ENCODE measurements at regions not wholly inside any gene's neighbourhood (a gene's known extent, or its start where the extent isn't known, plus 50 kb on each side); places are given as distances from the start of the nearest gene placed in this dataset.

GRCh38 chr7:106386958-106387357 lies 102.2 kb upstream of the NAMPT start:
- no peak overlapping the region for H3K27ac ChIP-seq (ENCODE audit: low read depth, low read length)
- POLR2A ChIA-PET = no interaction called here
- TF ChIP-seq, protein P1, sequence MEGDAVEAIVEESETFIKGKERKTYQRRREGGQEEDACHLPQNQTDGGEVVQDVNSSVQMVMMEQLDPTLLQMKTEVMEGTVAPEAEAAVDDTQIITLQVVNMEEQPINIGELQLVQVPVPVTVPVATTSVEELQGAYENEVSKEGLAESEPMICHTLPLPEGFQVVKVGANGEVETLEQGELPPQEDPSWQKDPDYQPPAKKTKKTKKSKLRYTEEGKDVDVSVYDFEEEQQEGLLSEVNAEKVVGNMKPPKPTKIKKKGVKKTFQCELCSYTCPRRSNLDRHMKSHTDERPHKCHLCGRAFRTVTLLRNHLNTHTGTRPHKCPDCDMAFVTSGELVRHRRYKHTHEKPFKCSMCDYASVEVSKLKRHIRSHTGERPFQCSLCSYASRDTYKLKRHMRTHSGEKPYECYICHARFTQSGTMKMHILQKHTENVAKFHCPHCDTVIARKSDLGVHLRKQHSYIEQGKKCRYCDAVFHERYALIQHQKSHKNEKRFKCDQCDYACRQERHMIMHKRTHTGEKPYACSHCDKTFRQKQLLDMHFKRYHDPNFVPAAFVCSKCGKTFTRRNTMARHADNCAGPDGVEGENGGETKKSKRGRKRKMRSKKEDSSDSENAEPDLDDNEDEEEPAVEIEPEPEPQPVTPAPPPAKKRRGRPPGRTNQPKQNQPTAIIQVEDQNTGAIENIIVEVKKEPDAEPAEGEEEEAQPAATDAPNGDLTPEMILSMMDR (IDR thresholded peaks at IDR 0.05; ENCODE audit: low read depth, low read length) = no peak
- no peak overlapping the region for H3K4me3 ChIP-seq (ENCODE audit: low read depth, low read length)
- no peak for DNase-seq (ENCODE audit: low read depth, low spot score)
- peaks cover 9% of the 10 kb centered on the region for H3K9me3 ChIP-seq (ENCODE audit: control insufficient read depth, insufficient read depth, low read length)
- CTCF ChIA-PET = no interaction called here
- H3K27me3 ChIP-seq (ENCODE audit: control insufficient read depth, insufficient read depth, low read length) = peaks cover 4% of the 10 kb centered on the region

GRCh38 chr7:106384373-106384772 lies 99.6 kb upstream of the NAMPT start:
- ChIA-PET CTCF (interaction anchor here (0.6 kb wide), 1 partner anchor 20 kb away, joined by 7 read pairs; no protein-coding TSS in a partner anchor), POLR2A (no interaction called here)
- no peak for DNase-seq (ENCODE audit: low read depth, low spot score)
- H3K4me3 ChIP-seq (ENCODE audit: low read depth, low read length) = no peak overlapping the region
- H3K27ac ChIP-seq (ENCODE audit: low read depth, low read length) = no peak overlapping the region
- peaks cover 9% of the 10 kb centered on the region for H3K9me3 ChIP-seq (ENCODE audit: control insufficient read depth, insufficient read depth, low read length)
- TF ChIP-seq, protein P1 (IDR thresholded peaks at IDR 0.05; ENCODE audit: low read depth, low read length) = no peak
- H3K27me3 ChIP-seq (ENCODE audit: control insufficient read depth, insufficient read depth, low read length) = peaks cover 3% of the 10 kb centered on the region

- POLR2A ChIA-PET = no interaction called here
These were observed 98.1 kb upstream of the NAMPT start for GRCh38 chr7:106382929-106383328.

GRCh38 chr7:106382129-106382528 lies 97.3 kb upstream of the NAMPT start:
- POLR2A ChIA-PET = no interaction called here

More at GRCh38 chr7:106382929-106383328, 98.1 kb upstream of the NAMPT start:
- H3K27me3 ChIP-seq (ENCODE audit: control insufficient read depth, insufficient read depth, low read length) = peaks cover 3% of the 10 kb centered on the region
- TF ChIP-seq, protein P1 (IDR thresholded peaks at IDR 0.05; ENCODE audit: low read depth, low read length) = no peak
- no peak overlapping the region for H3K27ac ChIP-seq (ENCODE audit: low read depth, low read length)
- H3K4me3 ChIP-seq (ENCODE audit: low read depth, low read length) = no peak overlapping the region
- DNase-seq (ENCODE audit: low read depth, low spot score) = no peak
- CTCF ChIA-PET = no interaction called here
- H3K9me3 ChIP-seq (ENCODE audit: control insufficient read depth, insufficient read depth, low read length) = peaks cover 9% of the 10 kb centered on the region

GRCh38 chr7:106381252-106381651 lies 96.5 kb upstream of the NAMPT start:
- Histone ChIP-seq H3K9me3 (ENCODE audit: control insufficient read depth, insufficient read depth, low read length) (peaks cover 3% of the 10 kb centered on the region), H3K4me3 (ENCODE audit: low read depth, low read length) (no peak overlapping the region), H3K27ac (ENCODE audit: low read depth, low read length) (no peak overlapping the region), H3K27me3 (ENCODE audit: control insufficient read depth, insufficient read depth, low read length) (peaks cover 3% of the 10 kb centered on the region)
- CTCF ChIA-PET = interaction anchor here (0.9 kb wide), 1 partner anchor 324 kb away, joined by 3 read pairs; no protein-coding TSS in a partner anchor
- POLR2A ChIA-PET = no interaction called here
- DNase-seq (ENCODE audit: low read depth, low spot score) = no peak
- TF ChIP-seq, protein P1 (IDR thresholded peaks at IDR 0.05; ENCODE audit: low read depth, low read length) = no peak

More at GRCh38 chr7:106382129-106382528, 97.3 kb upstream of the NAMPT start:
- H3K27me3 ChIP-seq (ENCODE audit: control insufficient read depth, insufficient read depth, low read length) = peaks cover 3% of the 10 kb centered on the region
- TF ChIP-seq, protein P1 (IDR thresholded peaks at IDR 0.05; ENCODE audit: low read depth, low read length) = no peak
- peaks cover 8% of the 10 kb centered on the region for H3K9me3 ChIP-seq (ENCODE audit: control insufficient read depth, insufficient read depth, low read length)
- no peak overlapping the region for H3K4me3 ChIP-seq (ENCODE audit: low read depth, low read length)
- CTCF ChIA-PET = no interaction called here
- H3K27ac ChIP-seq (ENCODE audit: low read depth, low read length) = no peak overlapping the region
- DNase-seq (ENCODE audit: low read depth, low spot score) = no peak

Measured in AG04450 (cell line).